Vagina (tissue), 2 donors: ENCODE measurements at regions not wholly inside any gene's neighbourhood (a gene's known extent, or its start where the extent isn't known, plus 50 kb on each side); places are given as distances from the start of the nearest gene placed in this dataset.

Source experiments
- DNase-seq, 2 donors: peaks; one replicate each; pipeline ENCODE4 v3.0.0-alpha.2; 2017; ENCODE audit errors: extremely low spot score in 2 of 2
- H3K27ac ChIP-seq: fragments of 200-600 bp; sonication (generic); one replicate; pipeline ENCODE4 v1.5.1; 2019
- H3K27me3 ChIP-seq: fragments of 200-600 bp; sonication (generic); one replicate; pipeline ENCODE4 v1.5.1; 2019
- H3K36me3 ChIP-seq, 2 donors: fragments of 200-600 bp; sonication (generic); one replicate each; pipeline ENCODE4 v1.5.1; 2017 to 2019
- H3K4me1 ChIP-seq: fragments of 200-600 bp; sonication (generic); one replicate; pipeline ENCODE4 v1.5.1; 2019
- H3K4me3 ChIP-seq, 2 donors: fragments of 200-600 bp; sonication (generic); 1 replicate in 1 of 2; 2 replicates in 1 of 2; pipeline ENCODE4 v1.5.1; 2016 to 2019
- H3K9me3 ChIP-seq: fragments of 200-600 bp; sonication (generic); one replicate; pipeline ENCODE4 v1.5.1; 2019
- POLR2A ChIP-seq, 2 donors: fragments of 450-650 bp; IDR thresholded peaks; one replicate each; pipeline ENCODE4 v1.6.1; 2017; ENCODE audit warnings: antibody characterized with exemption in 2 of 2, mild to moderate bottlenecking in 2 of 2, moderate library complexity in 2 of 2
- POLR2AphosphoS5 ChIP-seq, 2 donors: sonication (generic); formaldehyde crosslinking; IDR thresholded peaks; one replicate each; pipeline ENCODE4 v1.9.0; 2017; ENCODE audit warnings: antibody characterized with exemption in 2 of 2, mild to moderate bottlenecking in 2 of 2, low read depth in 1 of 2; ENCODE audit not compliant: insufficient read depth in 1 of 2
- intact Hi-C: fragments of 100-400 bp; cut with DNase I; formaldehyde crosslinking; loops from one replicate; pipeline ENCODE4 v1.15.1; 2023
- TF ChIP-seq, protein P1 (sequence below), 3 experiments: fragments of 450-650 bp in 2 of 3; fragments of 200-600 bp in 1 of 3; sonication (generic) in 1 of 3; IDR thresholded peaks; one replicate each; pipeline ENCODE4 v1.5.1; 2017 to 2019; ENCODE audit warnings: antibody characterized with exemption in 3 of 3, mild to moderate bottlenecking in 2 of 3, moderate library complexity in 2 of 3

DNA sequence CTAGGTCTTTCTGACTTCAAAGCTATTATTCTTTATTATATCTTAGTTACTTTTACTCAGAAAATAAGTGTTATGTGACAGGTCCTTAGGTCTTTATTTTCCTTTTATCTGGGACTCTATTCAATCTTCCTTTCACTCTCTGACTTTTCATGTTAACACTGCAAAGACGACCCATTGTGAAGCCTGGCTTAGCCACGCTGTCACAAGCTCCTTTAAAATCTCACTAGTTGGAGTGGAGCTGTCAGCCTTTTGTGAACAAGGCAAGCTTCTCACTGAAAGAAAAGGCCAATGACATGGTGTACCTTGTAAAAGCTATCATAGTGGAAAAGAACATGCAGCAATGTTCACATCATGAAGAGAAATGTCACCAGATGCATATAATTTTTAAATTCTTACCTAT is 1130.7 kb upstream of the FAM98A start:
- no peak overlapping the region for H3K4me3 ChIP-seq
- H3K4me1 ChIP-seq = no peaks in the 10 kb centered on the region
- no peaks in the 10 kb centered on the region for H3K9me3 ChIP-seq
- no peaks in the 10 kb centered on the region for H3K36me3 ChIP-seq
- H3K27me3 ChIP-seq = no peaks in the 10 kb centered on the region
- H3K27ac ChIP-seq = no peak overlapping the region
- intact Hi-C loops = no loop called here
- DNase-seq = no peak
- TF ChIP-seq POLR2AphosphoS5 (IDR thresholded peaks at IDR 0.05; ENCODE audit: insufficient read depth in 1 of 2, low read depth in 1 of 2) = no peak
- TF ChIP-seq POLR2A (IDR thresholded peaks at IDR 0.05) = no peak
- TF ChIP-seq, protein P1, sequence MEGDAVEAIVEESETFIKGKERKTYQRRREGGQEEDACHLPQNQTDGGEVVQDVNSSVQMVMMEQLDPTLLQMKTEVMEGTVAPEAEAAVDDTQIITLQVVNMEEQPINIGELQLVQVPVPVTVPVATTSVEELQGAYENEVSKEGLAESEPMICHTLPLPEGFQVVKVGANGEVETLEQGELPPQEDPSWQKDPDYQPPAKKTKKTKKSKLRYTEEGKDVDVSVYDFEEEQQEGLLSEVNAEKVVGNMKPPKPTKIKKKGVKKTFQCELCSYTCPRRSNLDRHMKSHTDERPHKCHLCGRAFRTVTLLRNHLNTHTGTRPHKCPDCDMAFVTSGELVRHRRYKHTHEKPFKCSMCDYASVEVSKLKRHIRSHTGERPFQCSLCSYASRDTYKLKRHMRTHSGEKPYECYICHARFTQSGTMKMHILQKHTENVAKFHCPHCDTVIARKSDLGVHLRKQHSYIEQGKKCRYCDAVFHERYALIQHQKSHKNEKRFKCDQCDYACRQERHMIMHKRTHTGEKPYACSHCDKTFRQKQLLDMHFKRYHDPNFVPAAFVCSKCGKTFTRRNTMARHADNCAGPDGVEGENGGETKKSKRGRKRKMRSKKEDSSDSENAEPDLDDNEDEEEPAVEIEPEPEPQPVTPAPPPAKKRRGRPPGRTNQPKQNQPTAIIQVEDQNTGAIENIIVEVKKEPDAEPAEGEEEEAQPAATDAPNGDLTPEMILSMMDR (IDR thresholded peaks at IDR 0.05) = no peak

DNA sequence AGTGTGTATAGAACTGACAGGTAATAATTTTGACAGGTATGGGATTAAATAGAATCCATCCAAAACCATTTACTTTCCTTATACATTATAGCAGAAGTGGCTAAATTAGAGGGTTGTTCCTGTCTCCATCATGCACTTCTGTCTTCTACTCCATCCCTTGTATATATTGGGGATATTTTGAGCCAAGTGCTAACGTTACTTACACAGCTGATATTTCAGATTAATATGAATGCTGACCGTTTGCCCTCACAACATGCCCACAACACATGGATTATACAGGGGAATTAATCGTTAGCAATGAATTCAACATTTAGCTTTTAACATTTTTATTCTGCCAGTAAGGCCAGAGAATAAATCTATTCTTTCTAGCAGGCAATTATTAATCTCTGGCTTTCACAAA is 1125.0 kb upstream of the FAM98A start:
- no peak overlapping the region for H3K27ac ChIP-seq

DNA sequence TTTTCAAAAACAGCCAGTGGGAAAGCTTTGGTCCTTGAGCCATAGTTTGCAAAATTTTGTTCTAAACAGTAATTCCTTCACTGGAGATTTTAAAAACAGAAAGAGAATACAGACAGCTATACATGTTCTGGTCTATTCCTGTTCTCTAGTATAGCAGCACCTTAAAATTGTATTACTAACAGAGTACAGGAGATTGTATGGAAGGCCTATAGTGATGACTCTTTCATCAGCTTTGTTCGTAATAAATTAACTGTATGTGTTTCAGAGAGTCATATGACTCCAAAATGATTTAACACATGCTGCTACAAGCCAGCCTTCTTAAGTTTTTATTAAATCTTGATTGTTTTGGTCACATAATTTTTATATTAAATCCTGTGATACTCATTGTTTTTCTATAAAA is 1124.6 kb upstream of the FAM98A start:
- Histone ChIP-seq H3K27me3 (no peaks in the 10 kb centered on the region), H3K9me3 (no peaks in the 10 kb centered on the region), H3K4me1 (no peaks in the 10 kb centered on the region), H3K4me3 (no peak overlapping the region), H3K27ac (no peak overlapping the region), H3K36me3 (no peaks in the 10 kb centered on the region)
- no peak for DNase-seq
- TF ChIP-seq POLR2A (IDR thresholded peaks at IDR 0.05) (no peak), POLR2AphosphoS5 (IDR thresholded peaks at IDR 0.05; ENCODE audit: insufficient read depth in 1 of 2, low read depth in 1 of 2) (no peak)
- TF ChIP-seq, protein P1 (IDR thresholded peaks at IDR 0.05) = no peak
- intact Hi-C loops = no loop called here

More for the DNA sequence above, 1125.0 kb upstream of the FAM98A start:
- no peak for DNase-seq
- H3K4me1 ChIP-seq = no peaks in the 10 kb centered on the region
- intact Hi-C loops = no loop called here
- H3K27me3 ChIP-seq = no peaks in the 10 kb centered on the region
- no peaks in the 10 kb centered on the region for H3K9me3 ChIP-seq
- no peaks in the 10 kb centered on the region for H3K36me3 ChIP-seq
- H3K4me3 ChIP-seq = no peak overlapping the region
- TF ChIP-seq POLR2AphosphoS5 (IDR thresholded peaks at IDR 0.05; ENCODE audit: insufficient read depth in 1 of 2, low read depth in 1 of 2) = no peak
- TF ChIP-seq, protein P1 (IDR thresholded peaks at IDR 0.05) = no peak
- no peak for TF ChIP-seq POLR2A (IDR thresholded peaks at IDR 0.05)

DNA sequence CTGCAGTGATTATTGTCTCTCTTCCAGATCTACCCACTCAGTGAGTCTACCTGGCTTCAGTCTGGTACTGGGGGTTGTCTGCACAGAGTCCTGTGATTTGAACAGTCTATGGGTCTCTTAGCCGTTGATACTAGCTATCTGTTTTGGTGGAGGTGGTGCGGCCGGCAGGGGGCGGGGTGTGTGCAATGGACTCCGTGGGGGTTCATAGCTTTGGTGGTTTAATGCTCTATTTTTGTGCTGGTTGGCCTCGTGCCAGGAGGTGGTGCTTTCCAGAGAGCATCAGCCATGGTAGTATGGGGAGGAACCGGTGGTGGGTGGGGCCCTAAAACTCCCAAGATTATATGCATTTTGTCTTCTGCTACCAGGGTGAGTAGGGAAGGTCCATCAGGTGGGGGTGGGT is 1120.1 kb upstream of the FAM98A start:
- intact Hi-C loops = no loop called here
- no peak overlapping the region for H3K27ac ChIP-seq
- no peaks in the 10 kb centered on the region for H3K36me3 ChIP-seq
- H3K9me3 ChIP-seq = no peaks in the 10 kb centered on the region
- no peak for DNase-seq
- H3K4me3 ChIP-seq = no peak overlapping the region
- TF ChIP-seq POLR2A (IDR thresholded peaks at IDR 0.05) (no peak), POLR2AphosphoS5 (IDR thresholded peaks at IDR 0.05; ENCODE audit: insufficient read depth in 1 of 2, low read depth in 1 of 2) (no peak)
- no peaks in the 10 kb centered on the region for H3K4me1 ChIP-seq
- H3K27me3 ChIP-seq = no peaks in the 10 kb centered on the region

DNA sequence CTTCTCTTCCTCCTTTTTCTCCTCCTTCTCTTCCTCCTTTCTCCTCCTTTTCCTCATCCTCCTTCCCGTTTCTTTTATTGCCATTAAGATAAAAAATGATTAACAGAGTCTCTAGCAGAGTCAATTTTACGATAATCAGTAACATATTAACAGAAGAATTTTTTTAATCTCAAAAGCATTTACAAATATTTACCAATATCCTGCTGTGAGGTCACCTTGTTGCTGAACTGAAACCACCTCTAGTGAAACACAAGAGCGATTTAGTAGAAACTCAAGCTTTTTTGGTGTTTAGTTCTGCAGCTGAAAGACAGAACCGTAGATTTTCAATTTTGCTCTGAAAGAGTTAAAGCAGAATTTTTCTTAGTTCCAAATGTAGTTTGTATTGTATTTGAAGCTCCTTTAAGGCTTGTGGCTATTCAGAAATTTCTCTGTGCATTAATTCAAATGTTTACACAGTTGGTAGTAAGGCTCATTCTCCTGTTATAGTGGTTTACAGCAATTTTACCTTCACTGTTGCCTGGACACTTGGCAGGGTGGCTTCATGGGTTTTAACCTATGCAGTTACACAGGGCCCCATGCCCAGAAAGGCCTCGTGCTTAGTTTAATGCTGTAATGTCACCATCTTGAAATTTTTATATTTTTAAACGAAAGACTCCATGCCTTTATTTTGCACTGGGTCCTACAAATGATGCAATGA is 1106.6 kb upstream of the FAM98A start:
- H3K9me3 ChIP-seq = no peaks in the 10 kb centered on the region
- H3K4me3 ChIP-seq = no peak overlapping the region
- no peak for DNase-seq
- no peaks in the 10 kb centered on the region for H3K27me3 ChIP-seq
- H3K36me3 ChIP-seq = no peaks in the 10 kb centered on the region
- no peak overlapping the region for H3K27ac ChIP-seq
- no peaks in the 10 kb centered on the region for H3K4me1 ChIP-seq
- TF ChIP-seq, protein P1 (IDR thresholded peaks at IDR 0.05) = no peak
- TF ChIP-seq POLR2A (IDR thresholded peaks at IDR 0.05) (no peak), POLR2AphosphoS5 (IDR thresholded peaks at IDR 0.05; ENCODE audit: insufficient read depth in 1 of 2, low read depth in 1 of 2) (no peak)
- intact Hi-C loops = no loop called here
